ENCODE measurements at regions not wholly inside any gene's neighbourhood (a gene's known extent, or its start where the extent isn't known, plus 50 kb on each side); places are given as distances from the start of the nearest gene placed in this dataset.

DNA sequence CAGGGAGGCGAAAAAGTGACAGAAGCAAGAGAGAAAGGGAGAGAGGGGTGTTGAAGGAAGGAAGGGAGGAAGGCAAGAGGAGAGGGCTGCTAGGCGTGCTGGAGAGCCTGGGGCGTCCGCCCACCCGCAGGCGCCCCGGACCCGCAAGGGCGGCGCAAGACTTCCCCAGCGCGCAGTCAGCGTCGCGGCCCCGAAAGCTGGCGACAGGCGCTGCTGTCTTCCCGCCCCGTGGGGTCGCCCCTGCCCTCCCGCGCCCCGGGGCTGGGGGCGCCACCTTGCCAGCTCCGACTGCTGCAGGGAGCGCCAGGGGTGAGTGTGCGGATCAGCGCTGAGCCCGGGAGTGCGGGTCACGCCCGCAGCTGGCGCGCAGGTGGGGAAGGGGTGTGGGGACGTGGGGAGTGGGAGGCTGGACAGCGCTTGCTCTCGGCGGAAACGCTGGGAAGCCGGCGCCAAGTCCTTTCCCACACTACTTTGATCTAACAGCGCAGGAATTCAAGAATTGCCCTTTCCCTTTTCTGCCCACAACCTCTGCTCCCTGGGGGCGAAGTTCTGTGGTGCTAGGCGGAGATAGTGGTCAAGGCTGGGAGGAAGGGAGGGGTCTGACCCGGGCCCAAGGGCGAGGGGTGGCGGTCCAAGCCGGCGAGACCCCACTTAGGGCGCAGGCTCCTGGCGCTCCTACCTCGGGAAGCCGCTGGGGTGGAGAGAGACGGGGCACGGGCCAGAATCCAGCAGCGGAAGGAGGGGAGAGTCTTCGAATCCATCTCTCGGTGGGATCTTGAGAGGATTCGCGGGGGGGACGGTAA is 266.1 kb downstream of the CGGBP1 start, which contains the start of gene HTR1F (continued):
- TF ChIP-seq, protein P1, sequence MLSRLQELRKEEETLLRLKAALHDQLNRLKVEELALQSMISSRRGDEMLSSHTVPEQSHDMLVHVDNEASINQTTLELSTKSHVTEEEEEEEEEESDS (CRISPR knock-in tag; IDR thresholded peaks at IDR 0.05): no peak
- TF ChIP-seq ZNF766 (CRISPR knock-in tag; conservative IDR thresholded peaks at IDR 0.05) (no peak), DMBX1 (CRISPR knock-in tag; IDR thresholded peaks at IDR 0.05; ENCODE audit: borderline replicate concordance) (no peak), TAF7 (tag; IDR thresholded peaks at IDR 0.05) (0 out of 2 replicates have a peak, but pooled peaks have one; percentile 20), POLR2G (IDR thresholded peaks at IDR 0.05; ENCODE audit: low read depth, low read length) (peak; percentile 87), MBD2 (IDR thresholded peaks at IDR 0.05; ENCODE audit: borderline replicate concordance, low read depth) (0 out of 2 replicates have a peak, but pooled peaks have one; percentile 11), RUNX1 (IDR thresholded peaks at IDR 0.05; ENCODE audit: low read depth) (no peak), CHCHD3 (CRISPR knock-in tag; IDR thresholded peaks at IDR 0.05) (no peak), L3MBTL2 (IDR thresholded peaks at IDR 0.05) (peak; percentile 82), NR2C2 (CRISPR knock-in tag; IDR thresholded peaks at IDR 0.05) (no peak), NR2C2 (tag; IDR thresholded peaks at IDR 0.05) (no peak; the same call in 1 of the 2 replicates), CBX1 (IDR thresholded peaks at IDR 0.05; ENCODE audit: low read depth) (peak; percentile 54; the same call in 1 of the 2 replicates), TAL1 (IDR thresholded peaks at IDR 0.05) (no peak), ZFP30 (CRISPR knock-in tag; IDR thresholded peaks at IDR 0.05; ENCODE audit: borderline replicate concordance) (no peak), ZNF143 (CRISPR knock-in tag; IDR thresholded peaks at IDR 0.05) (no peak), HCFC1 (IDR thresholded peaks at IDR 0.05; ENCODE audit: low read depth, low read length) (peak; percentile 24; the same call in 1 of the 2 replicates), EP300 (IDR thresholded peaks at IDR 0.05; ENCODE audit: low read length) (no peak), HNRNPK (IDR thresholded peaks at IDR 0.05; ENCODE audit: low read depth, low read length, poor library complexity, severe bottlenecking) (no peak), CREB1 (IDR thresholded peaks at IDR 0.05) (no peak), CREB1 (CRISPR knock-in tag; IDR thresholded peaks at IDR 0.05) (peak; percentile 45; the same call in 1 of the 2 replicates), YBX1 (IDR thresholded peaks at IDR 0.05) (no peak), ZBED1 (IDR thresholded peaks at IDR 0.05) (no peak), CCNT2 (IDR thresholded peaks at IDR 0.05; ENCODE audit: borderline replicate concordance, extremely low read depth, insufficient read length, low read depth, low read length) (peak; percentile 60), POLR2AphosphoS5 (IDR thresholded peaks at IDR 0.05; ENCODE audit: control insufficient read depth, insufficient read depth, low read depth, low read length) (peak; percentile 24; the same call in 1 of the 2 replicates), PML (IDR thresholded peaks at IDR 0.05; ENCODE audit: low read length) (no peak), EGR1 (conservative IDR thresholded peaks at IDR 0.05) (peak; percentile 58), RBM34 (IDR thresholded peaks at IDR 0.05; ENCODE audit: borderline replicate concordance, insufficient read depth, low read length) (peak; percentile 70; the same call in 1 of the 2 replicates), IFI16 (CRISPR knock-in tag; IDR thresholded peaks at IDR 0.05) (no peak), ZC3H4 (CRISPR knock-in tag; IDR thresholded peaks at IDR 0.05; ENCODE audit: borderline replicate concordance) (no peak)
- TF ChIP-seq, protein P2, sequence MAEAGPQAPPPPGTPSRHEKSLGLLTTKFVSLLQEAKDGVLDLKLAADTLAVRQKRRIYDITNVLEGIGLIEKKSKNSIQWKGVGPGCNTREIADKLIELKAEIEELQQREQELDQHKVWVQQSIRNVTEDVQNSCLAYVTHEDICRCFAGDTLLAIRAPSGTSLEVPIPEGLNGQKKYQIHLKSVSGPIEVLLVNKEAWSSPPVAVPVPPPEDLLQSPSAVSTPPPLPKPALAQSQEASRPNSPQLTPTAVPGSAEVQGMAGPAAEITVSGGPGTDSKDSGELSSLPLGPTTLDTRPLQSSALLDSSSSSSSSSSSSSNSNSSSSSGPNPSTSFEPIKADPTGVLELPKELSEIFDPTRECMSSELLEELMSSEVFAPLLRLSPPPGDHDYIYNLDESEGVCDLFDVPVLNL (CRISPR knock-in tag; IDR thresholded peaks at IDR 0.05; ENCODE audit: low read depth): no peak
- TF ChIP-seq, protein P3, sequence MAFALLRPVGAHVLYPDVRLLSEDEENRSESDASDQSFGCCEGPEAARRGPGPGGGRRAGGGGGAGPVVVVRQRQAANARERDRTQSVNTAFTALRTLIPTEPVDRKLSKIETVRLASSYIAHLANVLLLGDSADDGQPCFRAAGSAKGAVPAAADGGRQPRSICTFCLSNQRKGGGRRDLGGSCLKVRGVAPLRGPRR (CRISPR knock-in tag; IDR thresholded peaks at IDR 0.05): no peak
